Naive thymus-derived CD4-positive, alpha-beta T cell (primary cell): ENCODE measurements at regions not wholly inside any gene's neighbourhood (a gene's known extent, or its start where the extent isn't known, plus 50 kb on each side); places are given as distances from the start of the nearest gene placed in this dataset.
"Not testable (repeated sequence)": the region's sequence is repeated elsewhere in the genome, so short reads cannot be mapped to it uniquely, and the experiment has no call there.

Experiments
- ATAC-seq: fragments of 150-1000 bp; cut with Tn5 transposase; 2 replicates; pipeline ENCODE4 v1.10.0; 2021; ENCODE audit warnings: mild to moderate bottlenecking, moderate library complexity
- CTCF ChIA-PET: fragments of 350-600 bp; sonication (Branson Sonifier 250); formaldehyde crosslinking; loops from one replicate; lab custom pipeline; 2021; ENCODE audit warnings: antibody characterized with exemption; lab: Charles Lee
- POLR2A ChIA-PET: fragments of 350-600 bp; sonication (Branson Sonifier 250); formaldehyde crosslinking; loops from one replicate; lab custom pipeline; 2021; ENCODE audit warnings: antibody characterized with exemption, inconsistent platforms; lab: Charles Lee
- DNase-seq, 9 donors: peaks; one replicate each; pipeline versions ENCODE4 v3.0.0 to v3.0.0-alpha.2; 2020 to 2022; ENCODE audit warnings: mixed read lengths in 1 of 9
- H3K27ac ChIP-seq: one replicate; pipeline ENCODE4 v1.7.0; 2013; ENCODE audit warnings: mild to moderate bottlenecking, low read depth, low read length, moderate library complexity
- H3K27me3 ChIP-seq, 2 donors: one replicate each; pipeline ENCODE4 v1.7.0; 2013; ENCODE audit warnings: low read length in 2 of 2, mild to moderate bottlenecking in 2 of 2, moderate library complexity in 2 of 2; ENCODE audit not compliant: control insufficient read depth in 2 of 2, insufficient read depth in 2 of 2
- H3K36me3 ChIP-seq, 3 experiments: 1 replicate in 2 of 3; 2 replicates in 1 of 3; pipeline ENCODE4 v1.7.0; 2013; ENCODE audit warnings: low read length in 3 of 3, mild to moderate bottlenecking in 3 of 3, moderate library complexity in 1 of 3; ENCODE audit not compliant: insufficient read depth in 3 of 3, control insufficient read depth in 2 of 3
- H3K4me1 ChIP-seq, 2 donors: one replicate each; pipeline ENCODE4 v1.7.0; 2013; ENCODE audit warnings: low read length in 2 of 2, mild to moderate bottlenecking in 2 of 2, moderate library complexity in 1 of 2; ENCODE audit not compliant: control insufficient read depth in 2 of 2, insufficient read depth in 2 of 2
- H3K4me3 ChIP-seq: 2 replicates; pipeline ENCODE4 v1.7.0; 2013; ENCODE audit warnings: mild to moderate bottlenecking, low read length
- H3K9me3 ChIP-seq, 3 experiments: 1 replicate in 2 of 3; 2 replicates in 1 of 3; pipeline ENCODE4 v1.7.0; 2013; ENCODE audit warnings: low read length in 3 of 3; ENCODE audit not compliant: control insufficient read depth in 2 of 3
- H3K27ac Mint-ChIP-seq, 9 donors: one replicate each; pipeline ENCODE4 v1.8.0; 2020 to 2022; ENCODE audit warnings: mixed read lengths in 9 of 9, mild to moderate bottlenecking in 8 of 9, moderate library complexity in 5 of 9, inconsistent platforms in 2 of 9
- H3K27me3 Mint-ChIP-seq, 5 donors: one replicate each; pipeline ENCODE4 v1.8.0; 2021 to 2022; ENCODE audit warnings: mixed read lengths in 5 of 5, mild to moderate bottlenecking in 1 of 5
- H3K36me3 Mint-ChIP-seq, 5 donors: one replicate each; pipeline ENCODE4 v1.8.0; 2020 to 2022; ENCODE audit warnings: mixed read lengths in 5 of 5, mild to moderate bottlenecking in 3 of 5, inconsistent platforms in 1 of 5
- H3K4me1 Mint-ChIP-seq, 7 donors: one replicate each; pipeline ENCODE4 v1.8.0; 2020 to 2022; ENCODE audit warnings: mixed read lengths in 7 of 7, mild to moderate bottlenecking in 3 of 7, inconsistent platforms in 1 of 7
- H3K4me3 Mint-ChIP-seq, 10 donors: one replicate each; pipeline ENCODE4 v1.8.0; 2020 to 2022; ENCODE audit warnings: mild to moderate bottlenecking in 10 of 10, mixed read lengths in 10 of 10, moderate library complexity in 6 of 10, inconsistent platforms in 2 of 10
- H3K9me3 Mint-ChIP-seq, 11 donors: one replicate each; pipeline ENCODE4 v1.8.0; 2020 to 2022; ENCODE audit warnings: mixed read lengths in 11 of 11, mild to moderate bottlenecking in 4 of 11, inconsistent platforms in 1 of 11, moderate library complexity in 1 of 11
- intact Hi-C, 2 donors: fragments of 100-400 bp; cut with micrococcal nuclease; formaldehyde crosslinking; loops; one replicate each; pipeline ENCODE4 v1.15.1; 2023

DNA sequence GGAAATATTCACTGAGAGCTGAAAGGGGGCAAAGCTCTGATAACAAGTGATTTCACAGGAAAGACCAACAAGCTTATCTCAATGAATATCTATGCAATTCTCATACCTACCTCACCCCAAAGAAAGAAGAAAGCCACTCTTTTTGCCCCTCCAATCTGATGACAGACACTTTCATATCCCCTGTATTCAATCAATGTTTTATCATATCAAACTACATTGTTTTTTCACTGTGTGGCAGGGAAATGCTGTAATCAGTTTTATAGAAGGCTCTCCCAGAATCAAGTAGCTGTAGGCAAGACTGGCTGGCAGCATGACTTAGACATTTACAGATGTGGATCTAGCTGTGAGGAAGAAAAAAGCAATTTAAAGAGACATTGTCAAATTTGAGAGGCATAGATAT lies 81.3 kb upstream of the PIK3C3 start:
- Mint-ChIP-seq H3K27ac (no peak overlapping the region), H3K4me3 (no peak overlapping the region), H3K9me3 (no peaks in the 10 kb centered on the region), H3K36me3 (no peaks in the 10 kb centered on the region), H3K27me3 (peaks cover 0 to 7% (median 3%) of the 10 kb centered on the region in 5 donors), H3K4me1 (peaks cover 0 to 4% (median 0%) of the 10 kb centered on the region in 7 donors)
- Histone ChIP-seq H3K36me3 (no peaks in the 10 kb centered on the region), H3K9me3 (no peaks in the 10 kb centered on the region), H3K4me1 (no peaks in the 10 kb centered on the region), H3K4me3 (no peak overlapping the region), H3K27me3 (no peaks in the 10 kb centered on the region), H3K27ac (no peak overlapping the region)
- CTCF ChIA-PET, result no interaction called here
- intact Hi-C loops, result no loop called here
- POLR2A ChIA-PET, result no interaction called here
- no peak for ATAC-seq
- DNase-seq, result no peak

DNA sequence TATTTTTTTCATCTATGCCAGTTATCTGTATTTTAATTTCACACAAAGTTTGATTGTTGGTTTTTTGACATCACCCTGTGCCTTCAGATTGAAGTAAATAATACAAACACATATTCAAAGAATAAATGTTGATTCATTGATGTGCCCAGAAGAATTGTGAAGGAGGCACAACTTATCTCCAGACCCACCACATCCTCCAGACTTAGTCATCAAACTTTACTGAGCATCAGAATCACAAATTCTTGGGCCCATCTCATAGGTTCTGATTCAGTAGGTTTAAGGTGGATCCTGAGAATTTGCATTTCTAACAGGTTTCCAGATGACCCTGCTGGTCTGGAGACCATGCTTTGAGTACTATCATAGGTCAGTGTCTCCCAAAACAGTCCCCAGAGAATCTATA lies 82.8 kb upstream of the PIK3C3 start:
- ATAC-seq (no peak), DNase-seq (no peak)
- POLR2A ChIA-PET, result no interaction called here
- no peaks in the 10 kb centered on the region for H3K4me1 ChIP-seq
- Mint-ChIP-seq H3K4me3 (no peak overlapping the region), H3K4me1 (peaks cover 0 to 4% (median 0%) of the 10 kb centered on the region in 7 donors), H3K36me3 (no peaks in the 10 kb centered on the region), H3K27me3 (peaks cover 0 to 7% (median 2%) of the 10 kb centered on the region in 5 donors), H3K27ac (no peak overlapping the region), H3K9me3 (peaks cover 0 to 3% (median 0%) of the 10 kb centered on the region in 11 donors)
- no peak overlapping the region for H3K27ac ChIP-seq
- H3K4me3 ChIP-seq, result no peak overlapping the region
- CTCF ChIA-PET, result no interaction called here
- no peaks in the 10 kb centered on the region for H3K27me3 ChIP-seq
- no peaks in the 10 kb centered on the region for H3K36me3 ChIP-seq
- intact Hi-C loops, result no loop called here
- no peaks in the 10 kb centered on the region for H3K9me3 ChIP-seq

DNA sequence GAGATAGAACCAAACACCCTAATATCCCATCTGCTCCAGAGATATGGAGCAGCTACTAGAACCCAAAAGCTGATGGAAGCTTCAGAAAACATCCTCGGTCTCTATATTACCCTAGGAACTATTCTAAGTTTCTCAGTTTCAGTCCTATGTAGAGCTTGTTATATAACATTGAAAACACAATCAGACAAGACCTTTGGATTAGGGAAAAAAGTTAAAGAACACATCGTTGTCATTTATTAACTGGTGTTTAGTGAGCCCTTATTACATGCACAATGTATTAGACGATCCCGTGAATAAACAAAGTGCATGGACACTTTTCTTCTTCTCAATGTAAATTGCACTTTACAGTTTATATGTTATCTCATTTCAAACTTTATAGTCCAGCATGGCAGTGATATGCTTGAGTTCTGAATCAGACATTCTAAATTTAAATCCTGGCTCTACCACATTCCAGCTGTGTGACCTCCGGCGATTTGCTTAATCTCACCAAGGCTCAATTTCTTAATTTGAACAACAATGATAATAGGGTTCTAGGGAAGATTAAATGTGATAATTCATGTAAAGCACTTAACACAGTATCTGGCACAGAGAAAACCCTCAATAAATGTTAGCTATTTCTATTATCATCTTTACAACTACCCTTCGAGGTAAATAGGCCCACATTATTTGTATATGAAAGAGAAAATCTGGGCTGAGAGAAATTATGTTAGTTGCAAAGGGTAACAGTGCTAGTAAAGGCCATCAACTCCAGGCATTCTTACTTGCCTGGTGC lies 83.6 kb upstream of the PIK3C3 start:
- no peaks in the 10 kb centered on the region for H3K36me3 Mint-ChIP-seq
- H3K4me1 Mint-ChIP-seq, result peaks cover 0 to 4% (median 0%) of the 10 kb centered on the region in 7 donors
- Histone ChIP-seq H3K9me3 (no peaks in the 10 kb centered on the region), H3K27ac (no peak overlapping the region), H3K4me1 (no peaks in the 10 kb centered on the region), H3K36me3 (no peaks in the 10 kb centered on the region), H3K27me3 (no peaks in the 10 kb centered on the region), H3K4me3 (no peak overlapping the region)
- H3K27me3 Mint-ChIP-seq, result peaks cover 0 to 7% (median 2%) of the 10 kb centered on the region in 5 donors
- H3K27ac Mint-ChIP-seq, result no peak overlapping the region
- H3K9me3 Mint-ChIP-seq, result peaks cover 0 to 3% (median 0%) of the 10 kb centered on the region in 11 donors
- CTCF ChIA-PET, result no interaction called here
- no peak for DNase-seq
- POLR2A ChIA-PET, result no interaction called here
- no peak overlapping the region for H3K4me3 Mint-ChIP-seq
- no peak for ATAC-seq
- intact Hi-C loops, result no loop called here

DNA sequence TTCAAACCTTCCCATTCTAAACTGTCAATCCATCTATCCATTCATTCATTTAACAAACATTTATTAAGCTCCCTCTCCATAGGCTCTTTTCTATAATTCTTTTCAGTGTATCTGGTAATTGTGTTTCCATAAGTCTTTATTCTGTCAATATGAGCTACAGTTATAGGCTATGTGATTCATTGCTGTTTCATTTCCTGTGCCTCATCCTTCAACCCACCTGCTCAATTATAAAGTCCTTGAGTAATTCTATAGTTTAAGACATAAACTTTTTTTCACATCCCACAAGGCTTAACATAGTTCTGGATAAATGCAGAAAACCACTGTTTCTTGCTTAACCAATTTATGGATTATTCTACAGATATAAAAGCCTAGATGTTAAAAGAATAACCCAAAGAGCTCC lies 84.2 kb upstream of the PIK3C3 start:
- Histone ChIP-seq H3K4me3 (no peak overlapping the region), H3K27ac (no peak overlapping the region), H3K4me1 (no peaks in the 10 kb centered on the region), H3K9me3 (no peaks in the 10 kb centered on the region), H3K36me3 (no peaks in the 10 kb centered on the region), H3K27me3 (no peaks in the 10 kb centered on the region)
- H3K27me3 Mint-ChIP-seq, result peaks cover 0 to 7% (median 2%) of the 10 kb centered on the region in 5 donors
- no peaks in the 10 kb centered on the region for H3K36me3 Mint-ChIP-seq
- no peak for DNase-seq
- H3K9me3 Mint-ChIP-seq, result peaks cover 0 to 3% (median 0%) of the 10 kb centered on the region in 11 donors
- POLR2A ChIA-PET, result no interaction called here
- no peak for ATAC-seq
- H3K4me1 Mint-ChIP-seq, result peaks cover 0 to 4% (median 0%) of the 10 kb centered on the region in 7 donors
- H3K27ac Mint-ChIP-seq, result no peak overlapping the region
- intact Hi-C loops, result no loop called here
- no peak overlapping the region for H3K4me3 Mint-ChIP-seq
- CTCF ChIA-PET, result no interaction called here

DNA sequence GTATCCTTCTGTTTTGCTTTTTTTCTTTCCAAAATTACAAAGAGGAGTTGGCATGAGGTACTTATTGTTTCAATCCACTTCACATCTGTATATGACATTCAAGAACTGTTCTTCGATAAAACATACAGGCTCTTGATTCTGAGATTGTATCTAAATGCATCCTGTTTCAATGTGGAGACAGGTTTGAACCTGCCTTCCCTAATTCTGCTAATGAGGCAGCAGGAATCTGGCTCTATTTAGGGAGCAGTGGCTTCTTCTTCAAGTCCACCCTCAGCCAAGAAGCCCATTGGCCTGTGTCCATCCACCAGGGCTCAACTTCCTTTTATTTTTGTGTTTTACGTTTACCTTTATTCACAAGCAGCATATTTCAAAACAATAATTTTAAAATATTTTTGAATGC lies 84.8 kb upstream of the PIK3C3 start:
- no peaks in the 10 kb centered on the region for H3K36me3 ChIP-seq
- intact Hi-C loops, result no loop called here
- DNase-seq (no peak), ATAC-seq (no peak)
- no peaks in the 10 kb centered on the region for H3K27me3 ChIP-seq
- Mint-ChIP-seq H3K4me1 (peaks cover 0 to 4% (median 0%) of the 10 kb centered on the region in 7 donors), H3K36me3 (no peaks in the 10 kb centered on the region), H3K4me3 (no peak overlapping the region), H3K9me3 (peaks cover 0 to 3% (median 0%) of the 10 kb centered on the region in 11 donors), H3K27me3 (peaks cover 0 to 7% (median 0%) of the 10 kb centered on the region in 5 donors), H3K27ac (no peak overlapping the region)
- no peaks in the 10 kb centered on the region for H3K4me1 ChIP-seq
- H3K9me3 ChIP-seq, result no peaks in the 10 kb centered on the region
- CTCF ChIA-PET, result no interaction called here
- H3K4me3 ChIP-seq, result no peak overlapping the region
- H3K27ac ChIP-seq, result no peak overlapping the region
- POLR2A ChIA-PET, result no interaction called here

DNA sequence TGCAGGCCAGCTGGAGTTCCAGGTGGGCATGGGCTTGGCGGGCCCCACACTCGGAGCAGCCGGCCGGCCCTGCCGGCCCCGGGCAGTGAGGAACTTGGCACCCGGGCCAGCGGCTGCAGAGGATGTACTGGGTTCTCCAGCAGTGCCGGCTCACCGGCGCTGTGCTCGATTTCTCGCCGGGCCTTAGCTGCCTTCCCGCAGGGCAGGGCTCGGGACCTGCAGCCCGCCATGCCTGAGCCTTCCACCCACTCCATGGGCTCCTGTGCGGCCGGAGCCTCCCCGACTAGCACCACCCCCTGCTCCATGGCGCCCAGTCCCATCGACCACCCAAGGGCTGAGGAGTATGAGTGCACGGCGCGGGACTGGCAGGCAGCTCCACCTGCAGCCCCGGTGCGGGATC lies 89.2 kb upstream of the PIK3C3 start:
- H3K9me3 ChIP-seq, H3K36me3 Mint-ChIP-seq, CTCF ChIA-PET, intact Hi-C loops, H3K4me3 ChIP-seq, H3K27me3 ChIP-seq, H3K36me3 ChIP-seq, H3K4me1 Mint-ChIP-seq, H3K27me3 Mint-ChIP-seq, ATAC-seq, POLR2A ChIA-PET, H3K4me3 Mint-ChIP-seq, H3K27ac ChIP-seq, H3K9me3 Mint-ChIP-seq, DNase-seq, H3K4me1 ChIP-seq, H3K27ac Mint-ChIP-seq: not testable (repeated sequence)

DNA sequence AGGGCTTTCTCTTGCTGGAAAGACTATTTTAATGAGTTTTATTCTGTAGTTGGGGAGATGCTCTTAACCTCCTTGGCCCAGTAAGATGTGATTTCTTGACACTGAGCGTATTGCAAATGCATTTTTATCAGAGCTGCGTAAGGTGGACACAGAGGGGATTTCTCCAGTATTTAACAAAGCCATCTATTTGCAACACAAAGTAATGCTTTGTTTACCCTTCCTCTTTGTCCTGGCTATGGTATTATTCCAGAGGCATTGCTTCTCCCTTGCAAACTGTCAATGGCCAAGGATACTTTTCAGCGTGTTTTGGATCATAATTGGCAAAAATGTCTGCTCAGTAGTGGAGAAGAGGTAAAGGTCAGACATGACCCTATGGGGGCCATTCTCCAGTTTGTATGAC lies 90.8 kb upstream of the PIK3C3 start:
- Histone ChIP-seq H3K4me1 (no peaks in the 10 kb centered on the region), H3K27ac (no peak overlapping the region), H3K9me3 (no peaks in the 10 kb centered on the region), H3K36me3 (no peaks in the 10 kb centered on the region), H3K4me3 (no peak overlapping the region), H3K27me3 (no peaks in the 10 kb centered on the region)
- Mint-ChIP-seq H3K4me3 (no peak overlapping the region), H3K9me3 (peaks cover 0 to 3% (median 0%) of the 10 kb centered on the region in 11 donors), H3K36me3 (no peaks in the 10 kb centered on the region), H3K4me1 (no peaks in the 10 kb centered on the region), H3K27me3 (peaks cover 0 to 6% (median 4%) of the 10 kb centered on the region in 5 donors), H3K27ac (no peak overlapping the region)
- POLR2A ChIA-PET, result no interaction called here
- intact Hi-C loops, result no loop called here
- CTCF ChIA-PET, result no interaction called here
- DNase-seq (no peak), ATAC-seq (no peak)
